Caki2 (cell line): ENCODE measurements at regions not wholly inside any gene's neighbourhood (a gene's known extent, or its start where the extent isn't known, plus 50 kb on each side); places are given as distances from the start of the nearest gene placed in this dataset.
A peak's percentile ranks its signal among the peaks of the same experiment; 100 is the strongest.
"Not testable (repeated sequence)": the region's sequence is repeated elsewhere in the genome, so short reads cannot be mapped to it uniquely, and the experiment has no call there.

Source experiments
- DNase-seq: peaks from one replicate; pipeline ENCODE4 v3.0.0-alpha.2; 2015; ENCODE audit warnings: low read depth
- in situ Hi-C: cut with HindIII; loops from 2 replicates; pipeline ENCODE4 v1.10.0; 2016; ENCODE audit warnings: low sequenced_read_pairs, low pct_unique_long_range_greater_than_20kb, mixed read lengths

DNA sequence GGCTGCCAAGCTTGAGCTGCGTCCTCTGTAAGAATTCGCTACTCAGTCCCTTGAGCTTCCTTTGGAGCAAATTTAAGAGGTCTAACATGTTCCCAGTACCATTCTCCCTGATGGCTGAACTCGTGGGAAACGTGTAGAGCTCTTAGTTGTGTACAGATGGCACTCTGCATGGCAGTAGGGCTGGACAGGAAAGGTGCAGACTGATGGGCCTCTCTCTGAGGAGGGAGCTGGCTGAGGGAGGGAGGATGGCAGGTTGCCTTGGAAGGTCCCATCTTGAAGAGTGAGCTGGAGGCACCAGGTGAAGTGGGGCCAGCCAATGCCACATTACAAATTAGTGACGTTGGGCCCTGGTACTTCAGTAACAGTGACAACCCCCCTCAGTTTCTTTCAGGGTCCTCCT, 495.3 kb downstream of the CCDC171 start:
- in situ Hi-C loops, result no loop called here
- DNase-seq, result no peak

DNA sequence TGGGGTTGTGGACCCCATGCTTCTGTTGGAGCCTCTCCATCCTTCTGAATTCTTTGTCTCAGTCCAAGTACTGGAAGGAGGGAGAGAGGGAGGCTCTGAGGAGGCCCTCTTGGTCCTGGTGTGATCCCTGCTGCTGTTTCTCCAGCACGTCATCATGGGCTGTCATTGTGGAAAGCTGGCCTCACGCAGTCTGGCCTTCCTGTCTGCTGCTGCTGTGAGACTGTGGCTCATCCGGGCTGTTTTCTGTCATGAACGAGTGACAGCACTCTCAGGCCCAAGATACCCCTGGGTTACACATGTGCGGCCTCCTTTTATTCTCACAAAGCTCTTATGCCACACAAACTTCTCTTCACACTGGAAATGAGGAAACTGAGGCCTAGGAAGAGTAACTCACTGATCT, 499.3 kb downstream of the CCDC171 start:
- in situ Hi-C loops, result no loop called here
- no peak for DNase-seq

DNA sequence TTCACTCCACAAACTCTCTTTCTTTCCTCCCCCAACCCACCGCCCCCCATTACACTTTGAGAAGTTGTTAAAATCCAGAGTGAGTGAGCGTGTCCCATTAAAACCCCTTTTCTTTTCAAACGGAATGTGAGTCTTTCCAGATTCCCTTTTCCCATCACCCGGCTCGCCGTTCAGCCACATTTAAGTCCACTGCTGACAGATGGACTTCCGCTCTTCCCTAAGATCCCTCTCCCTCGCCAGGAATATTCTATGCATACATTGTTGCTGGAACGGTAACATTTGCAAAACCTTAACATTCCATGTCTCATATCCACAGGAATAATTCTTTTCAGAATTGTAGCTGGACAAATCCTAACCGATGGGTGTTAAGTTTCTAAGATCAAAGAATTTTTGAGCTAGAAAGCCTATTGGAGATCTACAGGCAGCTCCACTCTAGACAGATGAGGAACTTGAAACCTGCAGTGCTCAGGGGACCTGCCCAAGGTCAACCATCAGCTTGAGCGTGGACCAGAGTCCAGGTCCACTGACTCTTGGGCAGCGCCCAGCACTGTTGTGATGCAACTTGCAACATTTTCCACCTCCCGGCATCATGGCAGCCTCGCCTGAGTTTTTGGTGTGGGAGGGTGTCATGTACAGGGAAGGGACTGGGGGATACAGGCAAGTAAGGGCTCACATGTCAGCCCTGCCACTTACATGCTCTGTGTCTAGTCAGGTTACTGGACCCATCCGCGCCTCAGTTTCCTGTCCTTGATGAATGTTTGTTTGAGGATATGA, 500.1 kb downstream of the CCDC171 start:
- no peak for DNase-seq
- in situ Hi-C loops, result no loop called here

DNA sequence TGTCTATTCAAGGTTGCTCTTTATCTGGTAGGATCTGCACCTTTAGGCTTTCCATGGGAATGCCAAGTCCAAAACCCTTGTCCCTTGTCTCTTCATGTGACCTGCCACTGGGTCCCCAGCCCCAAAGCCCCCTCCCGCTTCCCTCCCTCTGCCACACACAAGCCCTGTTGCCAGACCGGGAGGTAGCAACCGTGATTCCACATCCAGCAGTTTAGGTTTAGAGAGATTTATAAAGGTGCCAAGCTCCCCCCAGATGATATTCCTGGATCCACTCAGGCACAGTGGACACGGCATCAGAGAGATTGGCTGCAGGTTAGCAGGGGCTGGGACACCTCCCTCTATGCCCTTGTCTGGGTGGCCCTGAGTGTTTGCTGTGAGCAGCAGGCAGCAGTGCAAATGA, 504.7 kb downstream of the CCDC171 start:
- no peak for DNase-seq
- in situ Hi-C loops, result no loop called here

DNA sequence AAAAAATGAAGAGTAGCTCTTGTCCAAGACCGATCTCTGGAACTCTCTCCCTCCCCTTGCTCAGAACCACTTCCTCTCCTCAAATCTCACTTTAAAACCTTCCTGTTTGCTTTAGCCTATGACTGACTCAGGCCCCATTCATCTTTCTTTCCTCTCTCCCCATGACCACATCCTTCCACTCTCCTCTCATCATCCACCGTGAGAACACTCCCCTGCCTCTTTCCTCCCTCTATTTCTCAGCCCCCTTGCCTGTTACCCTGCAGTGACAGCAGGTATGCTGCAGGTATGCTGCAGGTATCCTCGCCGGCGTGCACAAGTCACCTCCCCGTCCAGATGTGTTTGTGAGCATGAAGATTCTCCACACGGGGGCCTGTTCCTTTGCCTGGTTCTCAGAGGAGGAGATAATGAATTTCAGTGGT, 505.3 kb downstream of the CCDC171 start:
- in situ Hi-C loops, result no loop called here
- no peak for DNase-seq

DNA sequence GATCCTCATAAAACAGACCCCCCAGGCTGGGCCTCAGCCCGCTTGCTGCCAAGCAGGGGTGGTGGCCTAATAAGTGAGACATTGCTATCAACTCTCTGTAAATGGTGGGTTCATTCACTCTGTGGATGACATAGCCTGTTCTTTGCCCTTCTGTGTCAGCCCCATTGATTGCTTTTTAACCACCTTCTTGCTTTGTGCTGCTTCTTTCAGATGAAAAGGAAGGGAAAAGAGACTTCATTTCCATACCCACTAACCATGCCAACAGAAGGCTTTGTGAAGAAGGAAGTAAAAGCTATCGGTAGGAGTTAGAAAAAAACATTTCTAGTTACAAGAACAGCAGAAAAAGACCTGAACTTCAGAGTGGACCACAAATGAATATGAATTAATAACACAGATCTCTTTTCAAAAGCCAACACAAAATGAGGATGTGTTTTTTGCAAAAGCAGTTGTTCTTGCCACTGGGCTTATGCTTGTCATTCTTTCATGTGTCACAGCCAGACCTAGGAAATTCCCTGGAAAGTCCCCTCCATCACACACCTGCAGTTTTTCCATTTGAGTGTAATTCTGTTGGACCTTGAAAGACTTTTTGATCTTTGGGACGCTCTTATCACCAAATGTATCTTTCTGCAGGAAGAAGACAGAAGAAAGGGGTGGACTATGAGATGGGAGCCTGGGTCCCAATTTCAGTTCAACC, 507.7 kb downstream of the CCDC171 start:
- DNase-seq, result peak; percentile 22
- in situ Hi-C loops, result no loop called here

DNA sequence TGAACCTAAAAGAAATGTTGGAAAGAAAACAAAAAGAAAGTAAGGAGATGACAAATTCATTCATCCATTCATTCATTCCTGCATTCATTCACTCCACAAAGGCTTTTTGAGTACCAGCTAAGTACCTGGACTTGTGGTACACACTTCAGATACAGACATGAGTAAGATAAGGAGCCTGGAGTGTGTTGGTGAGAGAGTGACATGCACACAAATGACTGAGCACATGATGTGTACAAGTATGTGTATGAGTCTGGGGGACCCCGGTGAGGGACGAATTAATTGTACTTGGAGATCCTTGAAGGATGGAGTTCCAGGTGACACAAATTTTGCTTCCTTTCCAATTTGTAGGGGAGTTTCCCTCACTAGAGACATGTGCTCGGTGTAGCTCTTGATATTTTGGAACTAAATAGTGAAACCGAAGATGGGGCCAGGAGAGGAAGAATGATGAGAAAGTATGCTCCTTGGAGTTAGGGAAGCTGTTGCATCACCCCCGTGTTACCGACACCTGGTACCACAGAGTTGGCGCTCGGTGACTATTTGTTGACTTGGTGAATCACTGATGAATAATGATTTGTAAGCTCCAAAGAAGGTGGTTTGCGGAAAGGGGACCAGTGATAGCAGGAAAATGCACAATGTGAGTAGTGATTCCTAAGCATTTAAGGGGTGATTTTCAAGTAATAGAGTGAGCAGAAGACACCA, 509.8 kb downstream of the CCDC171 start:
- peak; percentile 67 for DNase-seq

DNA sequence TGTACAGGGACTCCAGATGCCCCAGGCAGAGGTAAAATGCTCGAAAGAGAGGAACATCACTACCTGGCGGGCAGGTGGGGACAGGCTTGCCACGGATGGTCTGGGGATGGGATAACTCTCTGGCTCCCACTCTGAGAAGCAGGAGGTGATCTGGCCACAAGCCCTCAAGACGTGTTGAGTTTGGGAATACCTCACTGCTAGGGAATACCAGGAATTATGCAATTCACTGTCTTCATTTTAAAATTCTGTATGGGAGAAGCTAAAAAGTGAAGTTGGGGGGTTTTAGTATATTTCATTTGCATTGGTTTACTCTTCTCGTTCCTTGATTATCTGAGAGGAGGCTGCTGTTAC, 510.4 kb downstream of the CCDC171 start:
- DNase-seq, result no peak
- in situ Hi-C loops, result no loop called here

More for the DNA sequence above, 509.8 kb downstream of the CCDC171 start:
- in situ Hi-C loops, result no loop called here

DNA sequence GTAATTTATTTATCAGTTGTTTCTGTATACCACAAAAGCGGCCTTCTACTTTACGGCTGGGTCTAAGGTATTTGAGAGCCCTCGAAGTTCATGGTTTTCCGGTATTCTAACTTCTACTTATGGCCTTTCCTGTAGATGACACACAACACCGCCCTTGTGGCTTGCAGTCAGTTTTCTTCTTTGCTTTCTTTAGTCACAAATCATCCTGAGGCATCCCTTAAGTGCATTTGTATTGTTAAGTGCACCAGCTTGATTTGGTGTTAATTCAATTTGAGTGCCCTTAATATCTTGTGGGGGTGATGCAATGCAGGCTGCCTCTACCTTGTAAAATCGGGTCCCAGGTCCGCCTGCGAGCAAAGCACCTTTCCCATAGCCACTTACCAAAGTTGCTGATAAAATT, 511.9 kb downstream of the CCDC171 start:
- in situ Hi-C loops, result no loop called here
- peak; percentile 22 for DNase-seq

DNA sequence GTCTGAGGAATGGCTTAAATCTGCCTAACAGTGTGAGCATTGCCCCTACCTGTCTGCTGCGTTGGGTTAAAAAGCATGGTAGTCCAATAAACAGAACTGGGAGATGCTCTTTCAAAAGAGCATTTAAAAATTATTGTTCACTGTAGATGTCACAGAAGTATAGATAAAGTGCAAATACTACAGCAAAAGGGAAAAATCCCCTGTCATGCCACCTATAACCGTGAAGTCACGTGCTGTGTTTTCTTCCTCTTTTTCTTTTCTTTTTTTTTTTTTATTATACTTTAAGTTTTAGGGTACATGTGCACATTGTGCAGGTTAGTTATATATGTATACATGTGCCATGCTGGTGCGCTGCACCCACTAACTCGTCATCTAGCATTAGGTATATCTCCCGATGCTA, 513.4 kb downstream of the CCDC171 start:
- DNase-seq, in situ Hi-C loops: not testable (repeated sequence)

DNA sequence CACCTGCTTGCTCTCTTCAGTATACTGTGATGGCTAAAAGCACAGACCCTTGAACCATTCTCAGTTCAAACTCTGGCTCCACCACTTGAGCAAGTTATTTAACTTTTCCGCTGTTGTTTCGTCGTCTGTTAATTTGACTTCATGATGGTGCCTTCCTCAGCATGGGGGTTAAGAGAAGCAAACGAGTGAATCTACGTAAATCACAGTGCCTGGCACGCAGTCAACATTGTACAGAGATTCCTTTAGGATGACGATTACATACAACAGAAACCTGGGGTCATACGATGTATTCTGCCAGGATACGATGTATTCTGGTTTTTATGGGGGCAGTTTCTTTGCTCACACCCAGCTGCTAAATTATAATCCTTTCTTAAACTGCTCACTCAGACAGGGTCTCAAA, 515.6 kb downstream of the CCDC171 start:
- in situ Hi-C loops, result no loop called here
- DNase-seq, result no peak

DNA sequence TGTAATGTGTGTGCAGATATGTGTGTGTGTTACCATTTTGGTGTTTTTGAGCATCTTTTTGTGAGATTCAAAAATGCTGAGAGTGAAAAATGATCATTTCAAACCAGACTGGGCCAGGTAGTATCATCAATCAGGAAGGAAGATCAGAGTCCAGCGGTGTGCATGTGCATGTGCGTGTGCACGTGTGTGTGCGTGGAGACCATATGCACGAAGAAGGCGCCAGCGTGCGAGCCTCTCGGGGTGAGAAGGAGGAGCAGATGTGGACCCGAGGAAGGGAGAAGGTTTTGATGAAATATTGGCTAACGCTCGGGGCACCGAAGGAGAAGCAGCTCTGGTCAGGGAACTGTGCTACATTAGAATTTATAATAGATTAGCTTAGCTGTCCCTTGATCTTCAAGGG, 516.4 kb downstream of the CCDC171 start:
- in situ Hi-C loops, result no loop called here
- DNase-seq, result no peak

DNA sequence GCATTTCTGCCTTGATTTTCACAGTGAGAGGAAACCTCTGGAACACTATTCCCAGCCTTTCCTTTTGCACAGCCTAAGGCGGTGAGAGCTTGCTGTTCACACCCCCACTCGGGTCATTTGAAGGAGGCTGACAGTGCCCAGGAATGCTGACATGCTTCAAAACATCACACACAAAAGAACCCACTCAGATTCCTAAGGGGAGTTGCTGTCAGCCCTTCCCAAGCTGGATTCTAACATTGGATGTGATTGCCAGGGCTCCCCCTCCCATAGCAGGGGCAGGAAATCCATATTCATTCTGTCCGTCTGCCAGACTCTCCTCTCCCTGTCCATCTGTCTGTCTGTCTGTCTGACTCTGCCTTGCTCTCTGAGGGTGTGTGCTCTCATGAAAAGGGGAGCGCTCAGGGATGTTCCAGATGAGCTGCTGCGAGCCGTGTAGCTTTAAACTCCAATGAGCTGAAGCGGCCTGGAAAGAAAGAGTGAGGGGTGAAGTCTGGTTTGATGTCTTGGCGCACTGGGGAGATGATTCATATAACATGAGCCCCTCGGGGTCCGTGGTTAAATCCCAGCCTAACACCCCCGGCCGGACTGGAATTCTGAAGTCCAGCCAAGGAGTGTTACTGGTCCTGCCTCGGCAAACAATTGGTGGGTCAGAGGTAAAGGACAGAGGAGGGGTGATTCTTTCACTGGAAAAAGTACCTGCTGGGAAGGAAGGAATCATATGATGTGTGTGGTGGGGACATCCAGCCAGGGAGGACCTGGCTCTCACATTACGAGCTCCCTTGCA, 517.0 kb downstream of the CCDC171 start:
- no peak for DNase-seq
- in situ Hi-C loops, result no loop called here

DNA sequence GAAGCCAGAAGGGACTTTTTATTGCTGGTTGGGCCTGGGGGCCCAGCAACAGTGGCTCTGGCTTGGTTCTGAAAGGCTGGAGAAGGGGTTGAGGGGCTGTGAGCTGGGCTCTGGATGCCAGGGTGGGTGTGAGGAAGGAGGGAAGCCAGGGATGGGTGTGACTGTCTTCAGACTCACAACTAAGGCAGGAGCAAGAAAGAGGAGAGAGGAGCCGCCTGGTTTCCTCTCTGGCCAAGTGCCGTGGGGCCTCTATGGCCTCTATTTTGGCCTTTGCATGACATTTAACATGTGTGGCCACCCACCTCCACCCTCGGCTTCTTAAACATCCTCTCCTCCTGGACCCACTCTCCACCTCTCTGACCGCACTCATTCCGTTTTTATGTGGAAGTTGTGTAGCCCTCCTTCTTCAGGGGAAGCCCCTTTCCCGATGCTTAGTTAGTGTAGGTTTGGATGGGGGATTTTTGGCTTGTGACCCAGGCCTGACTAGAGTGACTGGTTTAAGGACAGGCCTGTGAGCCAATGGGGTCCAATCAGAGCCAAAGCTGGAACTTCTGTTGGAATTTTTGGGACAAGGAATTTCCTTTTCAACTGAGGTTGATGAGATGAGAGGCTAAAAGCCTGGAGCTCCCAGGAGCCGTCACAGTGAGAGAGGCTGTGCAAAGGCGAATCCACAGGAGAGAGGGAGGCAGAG, 517.8 kb downstream of the CCDC171 start:
- DNase-seq, result no peak
- in situ Hi-C loops, result no loop called here

DNA sequence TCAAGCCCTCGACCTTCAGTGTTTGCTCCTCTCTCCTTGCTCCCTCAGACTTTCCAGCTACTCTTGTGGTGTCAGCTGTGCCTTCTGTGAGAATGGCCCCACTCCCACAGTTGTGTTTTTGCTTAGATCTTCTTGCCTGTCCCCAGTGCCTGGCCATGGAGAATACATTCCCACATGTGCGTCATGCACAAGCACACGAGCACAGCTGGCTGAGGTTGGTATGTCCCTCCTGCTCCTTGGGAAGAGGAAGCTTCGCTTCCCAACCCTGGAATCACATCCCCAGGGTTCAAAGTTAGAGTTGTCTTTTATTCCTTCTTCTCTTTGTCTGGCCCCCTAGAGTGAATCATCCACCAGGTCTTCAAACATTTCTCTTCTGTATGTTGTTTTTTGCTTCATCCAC, 518.6 kb downstream of the CCDC171 start:
- DNase-seq, result no peak
- in situ Hi-C loops, result no loop called here

DNA sequence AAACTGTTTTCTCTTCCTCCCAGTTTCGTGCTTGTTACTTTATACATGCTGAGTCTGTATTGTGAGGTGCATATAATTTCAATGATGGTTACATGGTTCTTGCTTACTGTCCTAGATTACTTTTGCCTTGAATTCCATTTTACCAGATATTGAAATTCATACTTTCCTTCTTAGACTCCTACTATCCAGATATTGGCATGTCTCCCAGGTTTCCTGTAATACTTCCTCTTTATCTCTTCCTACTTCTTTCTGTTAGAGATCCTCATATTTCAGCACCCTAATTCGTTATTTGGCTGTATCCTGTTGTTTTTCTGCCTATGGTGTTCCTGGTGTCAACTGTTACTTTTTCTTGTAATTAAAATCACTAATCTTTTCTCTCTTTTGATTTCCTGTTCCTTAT, 522.1 kb downstream of the CCDC171 start:
- DNase-seq, result no peak
- in situ Hi-C loops, result no loop called here

DNA sequence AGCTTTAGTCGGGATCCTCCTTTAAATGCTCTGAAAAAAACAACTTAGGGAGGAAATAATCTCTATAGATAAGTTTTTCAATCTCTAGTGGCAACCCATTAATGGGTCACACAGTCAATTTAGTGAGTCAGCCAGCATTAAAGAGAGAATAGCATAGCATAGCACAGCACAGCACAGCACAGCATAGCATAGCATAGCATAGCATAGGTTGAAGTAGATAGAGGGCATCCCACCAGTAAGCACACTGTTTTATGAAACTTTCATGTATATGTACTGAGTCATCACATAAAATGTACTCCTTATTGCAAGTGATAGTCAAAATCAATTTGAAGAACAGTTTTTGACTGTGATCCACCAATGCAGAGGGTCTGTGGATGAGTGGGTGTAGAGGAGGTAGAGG, 522.9 kb downstream of the CCDC171 start:
- in situ Hi-C loops, result no loop called here
- no peak for DNase-seq

DNA sequence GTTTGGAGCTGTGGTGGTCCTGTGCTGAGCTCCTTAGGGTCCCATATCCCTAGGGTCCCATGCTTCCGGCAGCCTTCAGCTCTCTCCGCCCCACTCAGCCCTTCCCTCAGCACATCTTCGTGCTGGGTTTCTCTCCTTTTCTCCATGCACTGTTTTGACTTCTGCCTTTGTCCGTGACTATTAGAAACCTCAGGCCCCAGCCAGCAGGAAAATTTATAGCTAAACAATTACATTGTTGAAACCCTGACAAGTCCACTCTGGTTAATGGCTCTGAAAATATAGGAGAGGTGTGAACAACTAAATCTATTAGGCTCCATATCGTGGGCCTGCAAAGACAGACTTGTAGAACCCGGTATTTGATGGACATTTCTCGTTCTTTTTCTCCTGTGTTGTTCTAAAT, 523.7 kb downstream of the CCDC171 start:
- DNase-seq, result no peak
- in situ Hi-C loops, result no loop called here
